Dermis blood vessel endothelial cell (primary cell): ENCODE measurements at regions not wholly inside any gene's neighbourhood (a gene's known extent, or its start where the extent isn't known, plus 50 kb on each side); places are given as distances from the start of the nearest gene placed in this dataset.
"Not testable (repeated sequence)": the region's sequence is repeated elsewhere in the genome, so short reads cannot be mapped to it uniquely, and the experiment has no call there.

Experiments
- DNase-seq: peaks from one replicate; pipeline ENCODE4 v3.0.0; 2010

DNA sequence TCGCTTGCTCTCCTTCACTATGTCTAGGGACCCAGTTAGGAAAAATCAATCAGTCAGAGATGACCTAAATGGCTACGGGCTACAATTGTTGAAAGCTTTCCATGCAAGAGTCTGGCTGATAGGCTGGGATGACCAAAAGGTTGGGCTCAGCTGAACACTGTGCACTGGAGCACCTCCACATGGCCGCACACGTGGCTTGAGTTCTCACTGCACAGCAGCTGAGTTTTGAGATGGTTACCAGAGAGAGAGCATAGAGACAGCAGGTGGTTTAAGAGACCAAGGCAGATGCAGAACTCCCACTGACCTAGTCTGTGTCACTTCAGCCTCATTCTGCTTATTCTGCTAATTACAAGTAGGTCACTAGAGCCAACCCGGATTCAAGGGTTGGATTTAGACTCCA, 2354.8 kb upstream of the C9orf72 start:
- DNase-seq = no peak

- DNase-seq = no peak
Measured at GRCh38 chr9:29939559-29939958, 2366.3 kb upstream of the C9orf72 start.

DNA sequence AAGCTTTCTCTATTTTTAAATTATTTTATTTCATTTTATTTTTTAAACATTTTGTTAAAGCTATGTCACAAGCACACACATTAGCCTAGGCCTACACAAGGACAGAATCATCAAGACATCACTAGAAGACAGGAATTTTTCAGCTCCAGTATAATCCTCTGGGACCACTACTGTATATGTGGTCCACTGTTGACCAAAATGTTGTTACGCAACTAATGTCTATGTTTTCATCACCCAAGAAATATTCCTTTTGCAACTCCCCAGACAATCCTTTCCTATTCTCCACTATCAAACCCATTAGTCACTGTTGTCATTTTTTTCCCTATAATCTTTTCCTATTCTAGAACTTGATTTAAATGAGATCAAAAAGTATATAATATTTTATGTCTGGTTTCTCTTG, 2371.7 kb upstream of the C9orf72 start:
- no peak for DNase-seq

DNA sequence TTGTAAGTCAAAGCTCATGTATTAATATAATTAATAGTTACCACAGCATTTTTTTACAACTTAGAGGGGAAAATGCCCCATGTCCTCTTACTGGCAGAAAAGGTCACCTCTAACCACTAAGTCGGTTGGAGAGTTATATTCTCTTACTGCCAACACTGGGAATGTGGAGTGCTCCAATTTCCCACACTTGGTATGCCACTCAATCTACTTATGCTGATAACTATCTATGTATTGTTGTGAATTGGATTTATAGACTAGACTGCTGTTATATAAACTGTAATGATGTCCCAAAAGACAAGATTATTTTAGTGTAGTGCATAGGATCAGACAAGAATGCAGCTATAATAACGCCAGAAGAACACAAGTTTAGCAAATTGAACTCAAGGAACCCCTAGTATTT, 2385.2 kb upstream of the C9orf72 start:
- no peak for DNase-seq

DNA sequence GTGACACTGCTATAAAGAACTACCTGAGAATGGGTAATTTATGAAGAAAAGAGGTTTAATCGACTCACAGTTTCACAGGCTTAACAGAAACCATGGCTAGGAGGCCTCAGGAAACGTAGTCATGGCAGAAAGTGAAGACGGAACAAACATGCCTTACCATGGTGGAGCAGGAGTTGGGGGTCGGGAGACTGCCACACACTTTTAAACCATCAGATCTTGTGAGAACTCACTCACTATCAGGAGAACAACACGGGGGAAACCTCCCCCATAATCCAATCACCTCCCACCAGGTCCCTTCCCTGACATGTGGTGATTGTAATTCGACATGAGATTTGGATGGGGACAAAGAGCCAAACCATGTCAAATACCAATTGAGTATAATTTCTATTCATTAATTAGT, 2392.6 kb upstream of the C9orf72 start:
- DNase-seq = no peak

GRCh38 chr9:29966247-29966646, 2393.0 kb upstream of the C9orf72 start:
- DNase-seq = no peak

DNA sequence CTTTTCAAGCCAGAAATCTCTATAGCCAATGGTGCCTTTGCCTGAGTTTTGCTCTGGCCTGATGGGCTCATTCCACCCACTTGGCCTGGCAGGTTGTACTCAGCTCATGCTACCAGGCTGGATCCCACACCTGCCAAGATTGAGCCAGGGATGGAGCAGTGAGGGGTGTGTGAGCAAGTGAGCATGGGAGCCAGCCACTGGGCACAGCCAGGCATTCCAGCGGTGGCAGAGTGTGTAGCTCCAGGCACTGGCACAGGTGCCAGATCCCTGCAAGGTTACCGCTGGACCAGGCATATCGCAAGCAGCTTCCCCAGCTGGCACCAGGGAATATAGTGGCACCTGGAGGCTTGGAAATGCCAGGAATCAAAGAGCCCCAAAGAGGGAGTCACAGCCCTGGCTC, 2395.6 kb upstream of the C9orf72 start:
- DNase-seq = no peak

GRCh38 chr9:29969408-29969807, 2396.1 kb upstream of the C9orf72 start:
- DNase-seq = no peak

- DNase-seq = no peak
Measured at GRCh38 chr9:29969856-29970647, 2396.8 kb upstream of the C9orf72 start.

- no peak for DNase-seq
Measured at GRCh38 chr9:29974197-29974596, 2400.9 kb upstream of the C9orf72 start.

- no peak for DNase-seq
Measured at GRCh38 chr9:29976981-29977380, 2403.7 kb upstream of the C9orf72 start.

- DNase-seq = no peak
Measured at GRCh38 chr9:29981013-29981412, 2403.4 kb upstream of the ACO1 start.

DNA sequence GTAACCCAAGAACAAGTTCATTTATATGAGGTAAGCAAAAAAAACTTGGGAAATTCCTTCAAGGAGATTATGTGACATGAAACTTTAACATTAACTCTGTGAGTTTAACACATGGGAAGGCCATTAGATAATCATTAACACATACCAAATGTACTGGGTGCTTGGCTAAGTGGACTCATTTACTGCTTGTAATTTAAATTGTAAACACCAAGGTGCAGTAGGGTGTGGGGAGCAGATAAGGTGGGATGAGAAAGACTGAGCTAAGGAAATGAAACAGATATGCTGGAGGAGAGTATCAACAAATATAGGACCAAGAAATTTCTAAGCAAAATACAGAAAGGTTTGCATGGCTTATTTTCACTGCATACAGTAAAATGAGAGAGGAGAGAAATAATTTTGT, 2384.8 kb upstream of the ACO1 start:
- DNase-seq = no peak

GRCh38 chr9:30010691-30011090, 2373.8 kb upstream of the ACO1 start:
- DNase-seq = no peak

DNA sequence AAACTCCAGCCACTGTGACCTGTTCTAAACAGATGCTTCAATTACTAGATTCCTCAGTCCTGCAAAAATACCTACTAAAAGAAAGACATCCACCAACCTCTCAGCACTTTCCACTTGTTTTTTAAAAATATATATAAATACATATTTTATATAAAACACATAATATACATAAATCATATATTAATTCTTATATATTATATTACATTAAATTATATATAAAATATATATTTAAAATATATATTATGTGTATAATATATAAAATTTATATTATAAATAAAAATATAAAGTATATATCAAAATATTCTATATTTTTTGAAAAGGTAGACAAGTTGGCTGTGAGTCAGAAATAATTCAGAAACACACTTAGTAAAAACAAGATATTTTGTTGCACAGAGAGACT, 2371.8 kb upstream of the ACO1 start:
- no peak for DNase-seq

- DNase-seq = no peak
Measured at GRCh38 chr9:30015073-30015472, 2369.4 kb upstream of the ACO1 start.

DNA sequence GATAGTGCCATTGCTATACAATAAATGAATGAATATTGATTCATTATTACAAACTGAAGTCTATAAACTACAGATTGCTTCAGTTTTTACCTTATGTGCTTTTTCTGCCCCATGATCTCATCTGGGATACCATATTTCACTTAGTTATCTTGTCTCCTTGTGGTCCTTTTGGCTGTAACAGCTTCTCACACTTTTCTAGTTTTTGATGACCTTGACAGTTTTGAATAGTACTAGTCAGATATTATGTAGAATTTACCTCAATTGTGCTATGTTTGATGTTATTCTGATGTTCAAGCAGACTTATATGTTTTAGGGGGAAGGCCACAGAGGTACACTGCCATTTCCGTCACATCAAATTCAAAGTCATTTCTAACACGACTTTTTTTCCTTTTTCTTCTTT, 2364.3 kb upstream of the ACO1 start:
- DNase-seq = no peak

DNA sequence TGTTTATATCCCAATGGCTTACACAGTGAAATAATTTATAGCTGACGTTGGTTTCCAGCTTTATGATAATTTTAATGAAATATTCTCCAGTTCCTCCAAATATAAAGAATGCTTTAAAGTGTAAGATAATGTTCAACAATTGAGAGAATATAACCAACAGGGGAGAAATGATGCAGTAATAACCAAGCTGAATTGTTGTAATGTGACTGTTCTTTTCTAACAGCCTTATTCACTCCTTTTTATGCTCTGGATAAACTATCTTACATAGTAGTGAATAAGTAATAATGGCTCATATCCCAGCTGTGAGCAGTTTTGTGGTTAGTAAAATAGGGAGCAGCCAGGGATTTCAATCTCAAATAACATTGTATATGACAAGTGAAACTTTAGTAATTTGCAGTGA, 2348.7 kb upstream of the ACO1 start:
- no peak for DNase-seq

DNA sequence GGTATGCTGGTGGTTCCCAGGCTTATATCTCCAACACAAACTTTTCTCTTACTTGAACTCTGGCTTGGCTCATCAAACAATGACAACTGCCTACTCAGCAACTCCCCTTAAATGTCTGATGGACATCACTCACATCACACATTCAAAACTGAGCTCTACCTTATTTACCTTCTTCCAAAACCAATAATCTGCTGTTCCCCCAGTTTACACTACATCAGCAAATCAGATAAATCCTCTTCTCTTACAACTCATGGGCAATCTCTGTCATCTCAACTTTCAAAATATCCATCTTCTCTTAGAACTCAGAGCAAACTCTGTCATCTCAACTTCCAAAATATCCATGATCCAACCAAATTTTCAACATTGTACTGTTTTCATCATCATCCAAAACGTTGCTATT, 2347.9 kb upstream of the ACO1 start:
- DNase-seq = no peak

GRCh38 chr9:30039712-30040111, 2344.7 kb upstream of the ACO1 start:
- no peak for DNase-seq

DNA sequence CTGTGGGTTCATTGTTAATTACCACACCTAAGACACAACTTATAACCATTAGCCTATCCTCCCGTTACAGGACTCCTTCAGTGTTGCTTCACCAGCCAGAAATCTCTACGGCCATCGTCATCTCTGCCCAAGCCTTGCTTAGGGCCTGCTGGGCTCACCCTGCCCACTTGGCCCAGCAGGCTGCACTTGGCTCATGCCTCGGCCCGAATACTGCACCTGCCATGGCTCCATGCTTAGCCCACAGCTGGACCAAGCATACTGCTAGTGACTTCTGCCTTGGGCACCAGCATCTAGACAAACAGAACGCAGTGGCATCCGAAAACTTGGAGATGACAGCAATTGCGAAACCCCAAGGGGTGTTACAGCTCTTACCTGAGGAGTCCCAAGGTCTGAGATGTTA, 2336.0 kb upstream of the ACO1 start:
- no peak for DNase-seq

DNA sequence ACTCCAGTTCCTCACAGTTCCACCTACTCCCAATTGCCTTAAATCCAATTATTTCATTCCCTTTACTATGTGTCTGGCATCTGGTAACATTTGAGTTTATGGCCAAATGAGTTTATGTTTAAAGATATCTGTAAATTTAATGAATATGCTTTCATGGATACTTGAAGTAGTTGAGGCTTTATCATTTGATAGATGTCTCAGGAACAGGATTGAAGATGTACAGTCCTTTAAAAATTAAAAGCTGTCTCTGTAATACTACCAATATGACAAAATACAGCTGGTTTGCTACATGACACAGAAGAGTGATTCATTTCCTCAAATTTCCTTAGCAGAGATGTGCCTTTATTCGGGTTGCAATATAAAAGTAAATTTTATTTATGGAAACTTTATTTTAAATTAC, 2326.0 kb upstream of the ACO1 start:
- DNase-seq = no peak

GRCh38 chr9:30060976-30061375, 2323.5 kb upstream of the ACO1 start:
- no peak for DNase-seq

- no peak for DNase-seq
Measured at GRCh38 chr9:30065888-30066287, 2318.6 kb upstream of the ACO1 start.

DNA sequence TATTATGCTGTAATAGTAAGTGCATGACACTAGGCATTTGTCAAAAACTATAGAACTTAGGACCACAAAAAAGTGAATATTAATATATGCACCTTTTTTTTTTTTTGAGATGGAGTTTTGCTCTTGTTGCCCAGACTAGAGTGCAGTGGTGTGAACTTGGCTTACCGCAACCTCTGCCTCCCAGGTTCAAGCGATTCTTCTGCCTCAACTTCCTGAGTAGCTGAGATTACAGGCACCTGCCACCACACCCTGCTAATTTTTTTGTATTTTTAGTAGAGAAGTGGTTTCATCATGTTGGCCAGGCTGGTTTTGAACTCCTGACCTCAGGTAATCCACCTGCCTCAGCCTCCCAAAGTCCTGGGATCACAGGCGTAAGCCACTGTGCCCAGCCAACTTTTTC, 2315.2 kb upstream of the ACO1 start:
- not testable (repeated sequence) for DNase-seq
